ENCODE measurements at regions not wholly inside any gene's neighbourhood (a gene's known extent, or its start where the extent isn't known, plus 50 kb on each side); places are given as distances from the start of the nearest gene placed in this dataset.
"Not testable (repeated sequence)": the region's sequence is repeated elsewhere in the genome, so short reads cannot be mapped to it uniquely, and the experiment has no call there.

GRCh38 chr19:23554548-23554947, 132.5 kb downstream of the ZNF675 start:
- H3K14ac ChIP-seq (ENCODE audit: low read length): no peak overlapping the region
- H3K27ac ChIP-seq (ENCODE audit: low read depth, low read length): no peak overlapping the region
- H4K91ac ChIP-seq (ENCODE audit: low read depth, low read length): no peak overlapping the region
- H4K12ac ChIP-seq (ENCODE audit: low read depth, low read length): no peak overlapping the region
- WGBS (ENCODE audit: extremely low coverage, insufficient coverage, insufficient read length): no CpG with 5 or more reads among the region's 1 CpG
- peak; percentile 24 to 74 for DNase-seq
- no peak overlapping the region for H3K23ac ChIP-seq (ENCODE audit: low read length)
- no peak overlapping the region for H2BK5ac ChIP-seq (ENCODE audit: low read depth, low read length, poor library complexity)
- H2AK5ac ChIP-seq (ENCODE audit: low read length): no peak overlapping the region
- no peak overlapping the region for H2AFZ ChIP-seq (ENCODE audit: insufficient read depth, low read length, poor library complexity)
- no peak overlapping the region for H2BK12ac ChIP-seq (ENCODE audit: low read length)
- no peaks in the 10 kb centered on the region for H3K79me1 ChIP-seq (ENCODE audit: low read length)
- H3K79me2 ChIP-seq (ENCODE audit: control insufficient read depth, insufficient read depth, low read length, poor library complexity): no peaks in the 10 kb centered on the region
- no peaks in the 10 kb centered on the region for H3K27me3 ChIP-seq (ENCODE audit: insufficient read depth, low read length)
- H3K4me3 ChIP-seq (ENCODE audit: low read depth, low read length): no peak overlapping the region
- H3K18ac ChIP-seq (ENCODE audit: low read length): no peak overlapping the region
- peaks cover 11% of the 10 kb centered on the region for H3K9me3 ChIP-seq (ENCODE audit: insufficient read depth, low read depth, low read length)
- no peak overlapping the region for H3K9ac ChIP-seq (ENCODE audit: low read length)
- no peak overlapping the region for H3K4me2 ChIP-seq (ENCODE audit: low read length)
- H3K36me3 ChIP-seq (ENCODE audit: control insufficient read depth in 1 of 2, insufficient read depth in 2 of 2, low read length in 2 of 2): no peaks in the 10 kb centered on the region
- H3K4me1 ChIP-seq (ENCODE audit: control insufficient read depth in 1 of 2, insufficient read depth in 2 of 2, low read length in 2 of 2): no peaks in the 10 kb centered on the region
- H4K8ac ChIP-seq (ENCODE audit: low read depth, low read length): no peak overlapping the region
- H3K4ac ChIP-seq (ENCODE audit: low read depth, low read length): no peak overlapping the region
- no peak overlapping the region for H2BK120ac ChIP-seq (ENCODE audit: insufficient read depth, low read length, poor library complexity)

GRCh38 chr19:23550102-23550501, 136.9 kb downstream of the ZNF675 start:
- H3K4ac ChIP-seq (ENCODE audit: low read depth, low read length); H3K79me1 ChIP-seq (ENCODE audit: low read length); H3K9ac ChIP-seq (ENCODE audit: low read length); H2AFZ ChIP-seq (ENCODE audit: insufficient read depth, low read length, poor library complexity); H2AK5ac ChIP-seq (ENCODE audit: low read length); H3K4me1 ChIP-seq (ENCODE audit: control insufficient read depth in 1 of 2, insufficient read depth in 2 of 2, low read length in 2 of 2); H3K36me3 ChIP-seq (ENCODE audit: control insufficient read depth in 1 of 2, insufficient read depth in 2 of 2, low read length in 2 of 2); H4K12ac ChIP-seq (ENCODE audit: low read depth, low read length); H3K23ac ChIP-seq (ENCODE audit: low read length); DNase-seq; H3K4me3 ChIP-seq (ENCODE audit: low read depth, low read length); H4K91ac ChIP-seq (ENCODE audit: low read depth, low read length); H3K79me2 ChIP-seq (ENCODE audit: control insufficient read depth, insufficient read depth, low read length, poor library complexity); H3K27me3 ChIP-seq (ENCODE audit: insufficient read depth, low read length); H3K14ac ChIP-seq (ENCODE audit: low read length); H3K18ac ChIP-seq (ENCODE audit: low read length); H2BK120ac ChIP-seq (ENCODE audit: insufficient read depth, low read length, poor library complexity); H3K27ac ChIP-seq (ENCODE audit: low read depth, low read length); H4K8ac ChIP-seq (ENCODE audit: low read depth, low read length); H2BK12ac ChIP-seq (ENCODE audit: low read length); H3K4me2 ChIP-seq (ENCODE audit: low read length); H2BK5ac ChIP-seq (ENCODE audit: low read depth, low read length, poor library complexity): not testable (repeated sequence)
- WGBS (ENCODE audit: extremely low coverage, insufficient coverage, insufficient read length): no CpG with 5 or more reads among the region's 2 CpGs
- H3K9me3 ChIP-seq (ENCODE audit: insufficient read depth, low read depth, low read length): peaks cover 22% of the 10 kb centered on the region

- no peak overlapping the region for H2BK12ac ChIP-seq (ENCODE audit: low read length)
- H3K14ac ChIP-seq (ENCODE audit: low read length): no peak overlapping the region
- peaks cover 23% of the 10 kb centered on the region for H3K9me3 ChIP-seq (ENCODE audit: insufficient read depth, low read depth, low read length)
- H3K18ac ChIP-seq (ENCODE audit: low read length): no peak overlapping the region
- H3K27me3 ChIP-seq (ENCODE audit: insufficient read depth, low read length): no peaks in the 10 kb centered on the region
- no peak overlapping the region for H3K27ac ChIP-seq (ENCODE audit: low read depth, low read length)
- no peak overlapping the region for H2BK5ac ChIP-seq (ENCODE audit: low read depth, low read length, poor library complexity)
- H4K91ac ChIP-seq (ENCODE audit: low read depth, low read length): no peak overlapping the region
- DNase-seq: no peak
- no peak overlapping the region for H2AK5ac ChIP-seq (ENCODE audit: low read length)
- no peak overlapping the region for H3K9ac ChIP-seq (ENCODE audit: low read length)
- no peak overlapping the region for H2AFZ ChIP-seq (ENCODE audit: insufficient read depth, low read length, poor library complexity)
- no CpG with 5 or more reads among the region's 11 CpGs for WGBS (ENCODE audit: extremely low coverage, insufficient coverage, insufficient read length)
- no peaks in the 10 kb centered on the region for H3K79me1 ChIP-seq (ENCODE audit: low read length)
- H2BK120ac ChIP-seq (ENCODE audit: insufficient read depth, low read length, poor library complexity): no peak overlapping the region
- H3K36me3 ChIP-seq (ENCODE audit: control insufficient read depth in 1 of 2, insufficient read depth in 2 of 2, low read length in 2 of 2): no peaks in the 10 kb centered on the region
- no peak overlapping the region for H4K8ac ChIP-seq (ENCODE audit: low read depth, low read length)
- no peak overlapping the region for H3K4me3 ChIP-seq (ENCODE audit: low read depth, low read length)
- H4K12ac ChIP-seq (ENCODE audit: low read depth, low read length): no peak overlapping the region
- no peak overlapping the region for H3K4ac ChIP-seq (ENCODE audit: low read depth, low read length)
- H3K23ac ChIP-seq (ENCODE audit: low read length): no peak overlapping the region
- no peaks in the 10 kb centered on the region for H3K79me2 ChIP-seq (ENCODE audit: control insufficient read depth, insufficient read depth, low read length, poor library complexity)
- no peak overlapping the region for H3K4me2 ChIP-seq (ENCODE audit: low read length)
- H3K4me1 ChIP-seq (ENCODE audit: control insufficient read depth in 1 of 2, insufficient read depth in 2 of 2, low read length in 2 of 2): no peaks in the 10 kb centered on the region
These were observed 139.1 kb downstream of the ZNF675 start for GRCh38 chr19:23547816-23548430.

- H3K4me1 ChIP-seq (ENCODE audit: control insufficient read depth in 1 of 2, insufficient read depth in 2 of 2, low read length in 2 of 2): no peaks in the 10 kb centered on the region
- no peak overlapping the region for H3K4me2 ChIP-seq (ENCODE audit: low read length)
- DNase-seq: peak; percentile 77 to 83
- no peak overlapping the region for H2BK12ac ChIP-seq (ENCODE audit: low read length)
- H3K36me3 ChIP-seq (ENCODE audit: control insufficient read depth in 1 of 2, insufficient read depth in 2 of 2, low read length in 2 of 2): no peaks in the 10 kb centered on the region
- H3K4ac ChIP-seq (ENCODE audit: low read depth, low read length): no peak overlapping the region
- WGBS (ENCODE audit: extremely low coverage, insufficient coverage, insufficient read length): no CpG with 5 or more reads among the region's 3 CpGs
- no peaks in the 10 kb centered on the region for H3K27me3 ChIP-seq (ENCODE audit: insufficient read depth, low read length)
- H3K23ac ChIP-seq (ENCODE audit: low read length): no peak overlapping the region
- H3K4me3 ChIP-seq (ENCODE audit: low read depth, low read length): no peak overlapping the region
- no peak overlapping the region for H2BK5ac ChIP-seq (ENCODE audit: low read depth, low read length, poor library complexity)
- no peaks in the 10 kb centered on the region for H3K79me1 ChIP-seq (ENCODE audit: low read length)
- no peak overlapping the region for H4K8ac ChIP-seq (ENCODE audit: low read depth, low read length)
- H3K27ac ChIP-seq (ENCODE audit: low read depth, low read length): no peak overlapping the region
- no peak overlapping the region for H2AFZ ChIP-seq (ENCODE audit: insufficient read depth, low read length, poor library complexity)
- no peak overlapping the region for H4K12ac ChIP-seq (ENCODE audit: low read depth, low read length)
- peaks cover 23% of the 10 kb centered on the region for H3K9me3 ChIP-seq (ENCODE audit: insufficient read depth, low read depth, low read length)
- no peak overlapping the region for H3K14ac ChIP-seq (ENCODE audit: low read length)
- H3K79me2 ChIP-seq (ENCODE audit: control insufficient read depth, insufficient read depth, low read length, poor library complexity): no peaks in the 10 kb centered on the region
- H2BK120ac ChIP-seq (ENCODE audit: insufficient read depth, low read length, poor library complexity): no peak overlapping the region
- H3K18ac ChIP-seq (ENCODE audit: low read length): no peak overlapping the region
- H3K9ac ChIP-seq (ENCODE audit: low read length): no peak overlapping the region
- no peak overlapping the region for H4K91ac ChIP-seq (ENCODE audit: low read depth, low read length)
- H2AK5ac ChIP-seq (ENCODE audit: low read length): no peak overlapping the region
These were observed 139.9 kb downstream of the ZNF675 start for GRCh38 chr19:23547156-23547555.

Measured in trophoblast cell (in vitro differentiated cells and primary cell).